K562 (cell line): ENCODE measurements at regions not wholly inside any gene's neighbourhood (a gene's known extent, or its start where the extent isn't known, plus 50 kb on each side); places are given as distances from the start of the nearest gene placed in this dataset.

ENCODE experiments used
- ATAC-seq: fragments of 200-7000 bp; cut with Tn5 transposase; 3 replicates; pipeline ENCODE4 v1.9.1; 2020; ENCODE audit warnings: moderate library complexity
- BruUV-seq: library from RNA; stranded (reverse); fragments of 400-500 nt; replicated peaks from 2 replicates; lab custom pipeline; 2021; lab: Mats Ljungman, UMichigan
- CTCF ChIA-PET: fragments of 300-600 bp; formaldehyde crosslinking; extraction: SDS; loops from one replicate; lab custom pipeline; 2021; ENCODE audit warnings: low intra/inter-chr PET ratio; lab: Yijun Ruan, JAX
- POLR2A ChIA-PET: fragments of 300-600, 350-650 bp; sonication (Branson Sonifier 250); formaldehyde crosslinking; extraction: SDS; loops from one replicate; lab custom pipeline; 2021; ENCODE audit warnings: antibody characterized with exemption, inconsistent platforms; lab: Yijun Ruan, JAX
- DNase-seq, 4 experiments: peaks; one replicate each; pipeline versions ENCODE4 v3.0.0 to v3.0.0-alpha.2; 2011 to 2018; ENCODE audit warnings: low spot score in 3 of 4, mixed read lengths in 3 of 4; ENCODE audit errors: extremely low read depth in 1 of 4
- FAIRE-seq: peaks from 2 replicates; lab custom pipeline; 2011; peaks lifted over from hg19 to GRCh38; lab: Jason Lieb, UNC
- H2AFZ ChIP-seq: 2 replicates; pipeline ENCODE4 v1.6.0; 2011; ENCODE audit warnings: low read depth, low read length, control low read depth, inconsistent platforms
- H3K27ac ChIP-seq: fragments of 200-600 bp; 3 replicates; pipeline ENCODE4 v1.8.0; 2011; ENCODE audit warnings: low read depth, mild to moderate bottlenecking, control low read depth, inconsistent platforms, low read length, moderate library complexity, mixed read lengths; ENCODE audit errors: extremely low read depth
- H3K27me3 ChIP-seq, 2 experiments: fragments of 300-600 bp in 1 of 2; 2 replicates in 1 of 2; 3 replicates in 1 of 2; pipeline versions ENCODE4 v1.6.0 to v1.8.0; 2011; ENCODE audit warnings: inconsistent platforms in 2 of 2, low read length in 2 of 2, mild to moderate bottlenecking in 1 of 2, mixed read lengths in 1 of 2, moderate library complexity in 1 of 2; ENCODE audit not compliant: control insufficient read depth in 2 of 2, insufficient read depth in 2 of 2
- H3K36me3 ChIP-seq: fragments of 300-600 bp; 3 replicates; pipeline ENCODE4 v1.8.0; 2011; ENCODE audit warnings: mild to moderate bottlenecking, low read length, inconsistent platforms; ENCODE audit not compliant: control insufficient read depth, insufficient read depth
- H3K4me1 ChIP-seq, 2 experiments: fragments of 200-600 bp in 1 of 2; replicated peaks in 1 of 2; 2 replicates in 1 of 2; 3 replicates in 1 of 2; pipeline versions ENCODE4 v1.5.1 to v1.8.0; 2011; ENCODE audit warnings: inconsistent platforms in 2 of 2, low read length in 2 of 2, mild to moderate bottlenecking in 1 of 2, mixed read lengths in 1 of 2, moderate library complexity in 1 of 2; ENCODE audit not compliant: control insufficient read depth in 2 of 2, insufficient read depth in 2 of 2
- H3K4me2 ChIP-seq: 2 replicates; pipeline ENCODE4 v1.6.1; 2011; ENCODE audit warnings: low read length, control low read depth, inconsistent platforms, mixed read lengths; ENCODE audit not compliant: insufficient read depth
- H3K4me3 ChIP-seq: fragments of 200-600 bp; sonication (generic), shearing (Covaris generic); 2 replicates; pipeline ENCODE4 v1.5.1; 2016; ENCODE audit warnings: control low read depth, inconsistent platforms
- H3K79me2 ChIP-seq: fragments of 200-600 bp; 3 replicates; pipeline ENCODE4 v1.8.0; 2011; ENCODE audit warnings: low read length, inconsistent platforms; ENCODE audit not compliant: control insufficient read depth, insufficient read depth
- H3K9ac ChIP-seq, 2 experiments: 2 replicates each; pipeline versions ENCODE4 v1.6.0 to v1.6.1; 2011; ENCODE audit warnings: low read depth in 2 of 2, low read length in 2 of 2, control low read depth in 1 of 2, inconsistent platforms in 1 of 2, mild to moderate bottlenecking in 1 of 2, mixed read lengths in 1 of 2; ENCODE audit not compliant: insufficient read depth in 1 of 2
- H3K9me1 ChIP-seq: one replicate; pipeline ENCODE4 v1.6.0; 2011; ENCODE audit warnings: inconsistent platforms, mild to moderate bottlenecking, low read length, moderate library complexity; ENCODE audit not compliant: control insufficient read depth, insufficient read depth
- H3K9me3 ChIP-seq: replicated peaks from 2 replicates; pipeline ENCODE4 v1.5.1; 2011; ENCODE audit warnings: low read depth, low read length, inconsistent platforms; ENCODE audit not compliant: control insufficient read depth, insufficient read depth
- H4K20me1 ChIP-seq: replicated peaks from 2 replicates; pipeline ENCODE4 v1.6.1; 2011; ENCODE audit warnings: low read length, inconsistent platforms, mixed read lengths; ENCODE audit not compliant: control insufficient read depth, insufficient read depth
- ATF1 ChIP-seq, 2 experiments: fragments of 450-650 bp in 1 of 2; IDR thresholded peaks; 2 replicates each; pipeline ENCODE4 v1.6.1; 2016; ENCODE audit warnings: missing compliant biosample characterization in 1 of 2, missing genetic modification characterization in 1 of 2
- ETS2 ChIP-seq: IDR thresholded peaks from 2 replicates; pipeline ENCODE4 v1.6.1; 2016; ENCODE audit warnings: borderline replicate concordance, missing genetic modification characterization, mild to moderate bottlenecking, moderate library complexity, missing compliant biosample characterization; ENCODE audit not compliant: poor library complexity, severe bottlenecking
- FOXA1 ChIP-seq: fragments of 450-650 bp; IDR thresholded peaks from 2 replicates; pipeline ENCODE4 v1.6.1; 2016; ENCODE audit warnings: mild to moderate bottlenecking, borderline replicate concordance
- GATAD2A ChIP-seq: fragments of 450-650 bp; IDR thresholded peaks from 2 replicates; pipeline ENCODE4 v1.6.1; 2017
- MYC ChIP-seq, 2 experiments: fragments of 250-450 bp in 1 of 2; sonication (Bioruptor Pico) in 1 of 2; IDR thresholded peaks; 2 replicates each; pipeline versions ENCODE4 v1.5.1 to v1.6.1; 2012 to 2021; ENCODE audit warnings: low read depth in 2 of 2, borderline replicate concordance in 1 of 2, improper control_type of control experiment in 1 of 2, low read length in 1 of 2, mild to moderate bottlenecking in 1 of 2, moderate library complexity in 1 of 2
- SRSF3 ChIP-seq: fragments of 200-400 bp; formaldehyde crosslinking; IDR thresholded peaks from 2 replicates; pipeline ENCODE4 v1.6.1; 2016; ENCODE audit warnings: mild to moderate bottlenecking, low read length, moderate library complexity; ENCODE audit not compliant: insufficient read depth
- ZNF445 ChIP-seq: fragments of 250-450 bp; sonication (Bioruptor Pico); IDR thresholded peaks from 2 replicates; pipeline ENCODE4 v1.4.0; 2020; ENCODE audit warnings: low read depth, mild to moderate bottlenecking, moderate library complexity
- WGBS: fragments of 100-300 bp; shearing (Covaris generic); methylation state at CpG from one replicate; pipeline ENCODE4 v1.1.6; 2016; ENCODE audit warnings: low coverage, mixed read lengths; ENCODE audit not compliant: insufficient coverage; ENCODE audit errors: missing lambda C conversion rate; 5-methylcytosine and 5-hydroxymethylcytosine counted together
- in situ Hi-C: fragments of 300-500 bp; cut with MboI; formaldehyde crosslinking; loops from 4 replicates; pipeline ENCODE4 v1.15.0; 2018; ENCODE audit warnings: inconsistent platforms, mixed read lengths
- intact Hi-C: fragments of 100-400 bp; cut with micrococcal nuclease; formaldehyde crosslinking; loops from 2 replicates; pipeline ENCODE4 v1.14.2; 2022

GRCh38 chr7:68503400-68503799, 1094.9 kb upstream of the AUTS2 start:
- H4K20me1 ChIP-seq: no peaks in the 10 kb centered on the region
- CTCF ChIA-PET: no interaction called here
- no peak overlapping the region for H3K4me2 ChIP-seq
- H3K4me3 ChIP-seq: no peak overlapping the region
- DNase-seq (no peak), ATAC-seq (no peak)
- H3K9me1 ChIP-seq: no peaks in the 10 kb centered on the region
- WGBS: 0% methylated on average over 3 of the region's 3 CpGs
- H3K9ac ChIP-seq: no peak overlapping the region
- no peak overlapping the region for H2AFZ ChIP-seq
- no peaks in the 10 kb centered on the region for H3K9me3 ChIP-seq
- no peaks in the 10 kb centered on the region for H3K4me1 ChIP-seq
- in situ Hi-C loops: no loop called here
- no peak overlapping the region for H3K27ac ChIP-seq
- H3K27me3 ChIP-seq: no peaks in the 10 kb centered on the region
- no peaks in the 10 kb centered on the region for H3K36me3 ChIP-seq
- POLR2A ChIA-PET: no interaction called here
- intact Hi-C loops: no loop called here
- TF ChIP-seq ATF1 (CRISPR knock-in tag; IDR thresholded peaks at IDR 0.05) (no peak), ATF1 (tag; IDR thresholded peaks at IDR 0.05) (0 out of 2 replicates have a peak, but pooled peaks have one; percentile 19), MYC (IDR thresholded peaks at IDR 0.05; ENCODE audit: low read depth, low read length) (no peak), MYC (CRISPR knock-in tag; IDR thresholded peaks at IDR 0.05; ENCODE audit: borderline replicate concordance, low read depth) (no peak), GATAD2A (no peak), FOXA1 (no peak), SRSF3 (no peak), ETS2 (tag) (no peak), ZNF445 (CRISPR knock-in tag) (no peak)
- TF ChIP-seq, all 486 proteins: peak for 1
- no TSS peak for BruUV-seq
- no peaks in the 10 kb centered on the region for H3K79me2 ChIP-seq
- peak; percentile 55 for FAIRE-seq
